IMR-90 (cell line): ENCODE measurements at regions not wholly inside any gene's neighbourhood (a gene's known extent, or its start where the extent isn't known, plus 50 kb on each side); places are given as distances from the start of the nearest gene placed in this dataset.

Source experiments
- ATAC-seq: fragments of 200-7000 bp; cut with Tn5 transposase; 2 replicates; pipeline ENCODE4 v1.9.1; 2020; ENCODE audit warnings: low read depth, mild to moderate bottlenecking, moderate library complexity
- BruUV-seq: library from RNA; stranded (reverse); fragments of 400-500 nt; replicated peaks from 2 replicates; lab custom pipeline; 2021; lab: Mats Ljungman, UMichigan
- CTCF ChIA-PET: fragments of 300-600 bp; formaldehyde crosslinking; extraction: SDS; loops from one replicate; lab custom pipeline; 2021; ENCODE audit warnings: antibody characterized with exemption; lab: Yijun Ruan, JAX
- POLR2A ChIA-PET: fragments of 300-600 bp; sonication (Branson Sonifier 250); formaldehyde crosslinking; loops from one replicate; lab custom pipeline; 2022; ENCODE audit warnings: antibody characterized with exemption; ENCODE audit not compliant: unreplicated experiment; lab: Charles Lee
- DNase-seq: peaks from one replicate; pipeline ENCODE4 v3.0.0; 2013
- H2AFZ ChIP-seq: replicated peaks from 2 replicates; pipeline ENCODE3; 2013; ENCODE audit warnings: low read length, mild to moderate bottlenecking; ENCODE audit not compliant: poor library complexity
- H2AK5ac ChIP-seq: 2 replicates; pipeline ENCODE4 v1.6.1; 2013; ENCODE audit warnings: low read depth, low read length, inconsistent platforms
- H2AK9ac ChIP-seq: replicated peaks from 2 replicates; pipeline ENCODE3; 2013; ENCODE audit warnings: mild to moderate bottlenecking, low read depth, low read length, moderate library complexity; ENCODE audit not compliant: poor library complexity
- H2BK120ac ChIP-seq: 2 replicates; pipeline ENCODE4 v1.6.1; 2013; ENCODE audit warnings: low read depth, low read length, inconsistent platforms
- H2BK15ac ChIP-seq: 3 replicates; pipeline ENCODE4 v1.6.1; 2013; ENCODE audit warnings: low read depth, low read length, inconsistent platforms
- H2BK20ac ChIP-seq: 2 replicates; pipeline ENCODE4 v1.6.1; 2013; ENCODE audit warnings: low read depth, mild to moderate bottlenecking, inconsistent platforms, low read length, moderate library complexity
- H2BK5ac ChIP-seq: 2 replicates; pipeline ENCODE4 v1.6.1; 2013; ENCODE audit warnings: mild to moderate bottlenecking, low read depth, low read length, inconsistent platforms; ENCODE audit not compliant: poor library complexity, severe bottlenecking
- H3K14ac ChIP-seq: replicated peaks from 2 replicates; pipeline ENCODE4 v1.6.1; 2013; ENCODE audit warnings: low read depth, low read length, inconsistent platforms
- H3K18ac ChIP-seq: 2 replicates; pipeline ENCODE4 v1.6.1; 2013; ENCODE audit warnings: low read depth, low read length, control low read depth
- H3K23ac ChIP-seq: 2 replicates; pipeline ENCODE4 v1.6.1; 2013; ENCODE audit warnings: low read depth, low read length, inconsistent platforms
- H3K27ac ChIP-seq: 2 replicates; pipeline ENCODE4 v1.5.1; 2013; ENCODE audit warnings: mild to moderate bottlenecking, control low read depth, low read length; ENCODE audit not compliant: insufficient read depth
- H3K27me3 ChIP-seq: 2 replicates; pipeline ENCODE4 v1.6.1; 2013; ENCODE audit warnings: low read length; ENCODE audit not compliant: control insufficient read depth, insufficient read depth
- H3K36me3 ChIP-seq: 2 replicates; pipeline ENCODE4 v1.6.1; 2013; ENCODE audit warnings: low read length, mixed read lengths; ENCODE audit not compliant: control insufficient read depth, insufficient read depth
- H3K4ac ChIP-seq: 2 replicates; pipeline ENCODE4 v1.6.1; 2013; ENCODE audit warnings: low read depth, low read length, inconsistent platforms
- H3K4me1 ChIP-seq: 2 replicates; pipeline ENCODE4 v1.6.1; 2013; ENCODE audit warnings: low read length, mixed read lengths; ENCODE audit not compliant: control insufficient read depth, insufficient read depth
- H3K4me2 ChIP-seq: 2 replicates; pipeline ENCODE4 v1.6.1; 2013; ENCODE audit warnings: low read depth, mild to moderate bottlenecking, control low read depth, low read length, moderate library complexity
- H3K4me3 ChIP-seq: 2 replicates; pipeline ENCODE4 v1.5.1; 2013; ENCODE audit warnings: low read depth, mild to moderate bottlenecking, control low read depth, low read length, moderate library complexity; ENCODE audit not compliant: insufficient read depth
- H3K56ac ChIP-seq: 2 replicates; pipeline ENCODE4 v1.6.1; 2013; ENCODE audit warnings: low read length, inconsistent platforms; ENCODE audit not compliant: insufficient read depth; ENCODE audit errors: extremely low read depth
- H3K79me1 ChIP-seq, 2 experiments: 2 replicates each; pipeline ENCODE4 v1.6.1; 2013; ENCODE audit warnings: low read length in 2 of 2, inconsistent platforms in 1 of 2, low read depth in 1 of 2
- H3K9ac ChIP-seq: 2 replicates; pipeline ENCODE4 v1.6.1; 2013; ENCODE audit warnings: low read depth, low read length, control low read depth
- H3K9me1 ChIP-seq: 2 replicates; pipeline ENCODE4 v1.6.1; 2013; ENCODE audit warnings: low read length, inconsistent platforms; ENCODE audit not compliant: insufficient read depth
- H3K9me3 ChIP-seq: 2 replicates; pipeline ENCODE4 v1.6.1; 2013; ENCODE audit warnings: low read length; ENCODE audit not compliant: control insufficient read depth, insufficient read depth
- H4K20me1 ChIP-seq: 2 replicates; pipeline ENCODE4 v1.6.1; 2013; ENCODE audit warnings: low read length, inconsistent platforms; ENCODE audit not compliant: insufficient read depth
- H4K5ac ChIP-seq: 2 replicates; pipeline ENCODE4 v1.6.1; 2013; ENCODE audit warnings: mild to moderate bottlenecking, low read depth, low read length, control low read depth
- H4K8ac ChIP-seq, 2 experiments: 2 replicates each; pipeline ENCODE4 v1.6.1; 2013; ENCODE audit warnings: low read depth in 2 of 2, low read length in 2 of 2, control low read depth in 1 of 2, inconsistent platforms in 1 of 2
- H4K91ac ChIP-seq: 2 replicates; pipeline ENCODE4 v1.6.1; 2013; ENCODE audit warnings: low read depth, low read length, inconsistent platforms; ENCODE audit not compliant: insufficient read depth
- BHLHE40 ChIP-seq: fragments of 150-350 bp; IDR thresholded peaks from 2 replicates; pipeline ENCODE4 v1.6.1; 2016; ENCODE audit warnings: mild to moderate bottlenecking, low read depth, low read length
- CEBPB ChIP-seq: IDR thresholded peaks from 2 replicates; pipeline ENCODE4 v1.6.1; 2012; ENCODE audit warnings: low read depth, low read length, improper control_type of control experiment
- CHD1 ChIP-seq: IDR thresholded peaks from 2 replicates; pipeline ENCODE4 v1.6.1; 2012; ENCODE audit warnings: low read depth, low read length, improper control_type of control experiment
- FOS ChIP-seq: fragments of 150-350 bp; IDR thresholded peaks from 2 replicates; pipeline ENCODE4 v1.6.1; 2016; ENCODE audit warnings: low read depth, low read length
- MAFK ChIP-seq: IDR thresholded peaks from 2 replicates; pipeline ENCODE4 v1.6.1; 2012; ENCODE audit warnings: low read depth, low read length, improper control_type of control experiment
- MAZ ChIP-seq: IDR thresholded peaks from 2 replicates; pipeline ENCODE4 v1.6.1; 2012; ENCODE audit warnings: low read depth, mild to moderate bottlenecking, low read length, improper control_type of control experiment, moderate library complexity, borderline replicate concordance
- MXI1 ChIP-seq: IDR thresholded peaks from 2 replicates; pipeline ENCODE4 v1.6.1; 2012; ENCODE audit warnings: low read depth, mild to moderate bottlenecking, low read length, moderate library complexity, borderline replicate concordance
- NFE2L2 ChIP-seq: fragments of 150-350 bp; IDR thresholded peaks from 2 replicates; pipeline ENCODE4 v1.6.1; 2016; ENCODE audit warnings: low read depth, mild to moderate bottlenecking, low read length
- POLR2A ChIP-seq: IDR thresholded peaks from 2 replicates; pipeline ENCODE4 v1.6.1; 2012; ENCODE audit warnings: mild to moderate bottlenecking, low read depth, low read length
- RAD21 ChIP-seq: IDR thresholded peaks from 2 replicates; pipeline ENCODE4 v1.6.1; 2012; ENCODE audit warnings: low read length, improper control_type of control experiment
- RCOR1 ChIP-seq: IDR thresholded peaks from 2 replicates; pipeline ENCODE4 v1.6.1; 2012; ENCODE audit warnings: mild to moderate bottlenecking, low read length, improper control_type of control experiment; ENCODE audit not compliant: insufficient replicate concordance
- RFX5 ChIP-seq: IDR thresholded peaks from 2 replicates; pipeline ENCODE4 v1.8.0; 2012; ENCODE audit warnings: low read depth, mild to moderate bottlenecking, low read length, moderate library complexity
- SMC3 ChIP-seq: fragments of 150-350 bp; IDR thresholded peaks from 2 replicates; pipeline ENCODE4 v1.6.1; 2016; ENCODE audit warnings: low read depth, mild to moderate bottlenecking, antibody characterized with exemption, low read length, moderate library complexity
- WGBS, 2 experiments: methylation state at CpG; one replicate each; pipeline versions ENCODE4 v1.1.5 to v1.1.7; 2013; ENCODE audit warnings: missing lambda C conversion rate in 2 of 2; ENCODE audit not compliant: insufficient read length in 1 of 2; ENCODE audit errors: extremely low coverage in 2 of 2; 5-methylcytosine and 5-hydroxymethylcytosine counted together
- dilution Hi-C: fragments of 300-500 bp; cut with HindIII; formaldehyde crosslinking; loops from one replicate; pipeline ENCODE4 v1.14.3; 2018; ENCODE audit warnings: low sequenced_read_pairs; ENCODE audit not compliant: unreplicated experiment
- in situ Hi-C: fragments of 300-500 bp; cut with MboI; formaldehyde crosslinking; loops from 3 replicates; pipeline ENCODE4 v1.14.3; 2019; ENCODE audit warnings: low sequenced_read_pairs, inconsistent platforms, mixed read lengths
- intact Hi-C: fragments of 100-400 bp; cut with micrococcal nuclease; formaldehyde crosslinking; loops from 2 replicates; pipeline ENCODE4 v1.10.0; 2022
- TF ChIP-seq, protein P1 (sequence below): fragments of 150-350 bp; IDR thresholded peaks from 2 replicates; pipeline ENCODE4 v1.6.1; 2016; ENCODE audit warnings: low read depth, mild to moderate bottlenecking, low read length, moderate library complexity, borderline replicate concordance
- TF ChIP-seq, protein P2 (sequence below): fragments of 150-350 bp; IDR thresholded peaks from 2 replicates; pipeline ENCODE4 v1.6.1; 2017; ENCODE audit warnings: mild to moderate bottlenecking, antibody characterized with exemption, low read length, low read depth
- TF ChIP-seq, protein P3 (sequence below): conservative IDR thresholded peaks from 2 replicates; pipeline ENCODE4 v1.5.1; 2012; ENCODE audit warnings: mild to moderate bottlenecking, low read depth, low read length, improper control_type of control experiment

DNA sequence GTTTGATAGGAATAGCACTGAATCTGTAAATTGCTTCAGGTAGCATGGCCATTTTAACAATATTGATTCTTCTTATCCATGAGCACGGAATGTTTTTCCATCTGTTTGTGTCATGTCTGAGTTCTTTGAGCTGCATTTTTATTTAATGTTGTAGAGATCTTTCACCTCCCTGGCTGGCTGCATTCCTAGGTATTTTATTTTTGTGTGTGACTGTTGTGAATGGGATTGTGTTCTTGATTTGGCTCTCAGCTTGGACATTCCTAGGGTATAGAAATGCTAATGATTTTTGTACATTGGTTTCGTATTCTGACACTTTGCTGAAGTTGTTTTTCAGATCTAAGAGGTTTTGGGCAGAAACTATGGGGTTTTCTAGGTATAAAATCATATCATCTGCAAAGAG is 152.9 kb upstream of the CHD1 start:
- no peak overlapping the region for H3K56ac ChIP-seq
- 0 out of 2 replicates have a peak, but pooled peaks cover 2% of the 10 kb centered on the region for H3K27me3 ChIP-seq
- H4K91ac ChIP-seq: no peak overlapping the region
- H2AK9ac ChIP-seq: no peak overlapping the region
- no peak overlapping the region for H3K27ac ChIP-seq
- no peak overlapping the region for H2AFZ ChIP-seq
- no peak overlapping the region for H3K14ac ChIP-seq
- TF ChIP-seq RCOR1: no peak
- no peak for TF ChIP-seq CHD1
- TF ChIP-seq, protein P1, sequence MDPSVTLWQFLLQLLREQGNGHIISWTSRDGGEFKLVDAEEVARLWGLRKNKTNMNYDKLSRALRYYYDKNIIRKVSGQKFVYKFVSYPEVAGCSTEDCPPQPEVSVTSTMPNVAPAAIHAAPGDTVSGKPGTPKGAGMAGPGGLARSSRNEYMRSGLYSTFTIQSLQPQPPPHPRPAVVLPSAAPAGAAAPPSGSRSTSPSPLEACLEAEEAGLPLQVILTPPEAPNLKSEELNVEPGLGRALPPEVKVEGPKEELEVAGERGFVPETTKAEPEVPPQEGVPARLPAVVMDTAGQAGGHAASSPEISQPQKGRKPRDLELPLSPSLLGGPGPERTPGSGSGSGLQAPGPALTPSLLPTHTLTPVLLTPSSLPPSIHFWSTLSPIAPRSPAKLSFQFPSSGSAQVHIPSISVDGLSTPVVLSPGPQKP: no peak
- TF ChIP-seq CEBPB: no peak
- no peak for TF ChIP-seq RFX5
- no peak for TF ChIP-seq POLR2A
- no peak for TF ChIP-seq FOS
- no peak for TF ChIP-seq BHLHE40
- TF ChIP-seq SMC3: no peak
- no peak for TF ChIP-seq RAD21
- TF ChIP-seq, protein P2, sequence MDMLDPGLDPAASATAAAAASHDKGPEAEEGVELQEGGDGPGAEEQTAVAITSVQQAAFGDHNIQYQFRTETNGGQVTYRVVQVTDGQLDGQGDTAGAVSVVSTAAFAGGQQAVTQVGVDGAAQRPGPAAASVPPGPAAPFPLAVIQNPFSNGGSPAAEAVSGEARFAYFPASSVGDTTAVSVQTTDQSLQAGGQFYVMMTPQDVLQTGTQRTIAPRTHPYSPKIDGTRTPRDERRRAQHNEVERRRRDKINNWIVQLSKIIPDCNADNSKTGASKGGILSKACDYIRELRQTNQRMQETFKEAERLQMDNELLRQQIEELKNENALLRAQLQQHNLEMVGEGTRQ: no peak
- TF ChIP-seq, protein P3, sequence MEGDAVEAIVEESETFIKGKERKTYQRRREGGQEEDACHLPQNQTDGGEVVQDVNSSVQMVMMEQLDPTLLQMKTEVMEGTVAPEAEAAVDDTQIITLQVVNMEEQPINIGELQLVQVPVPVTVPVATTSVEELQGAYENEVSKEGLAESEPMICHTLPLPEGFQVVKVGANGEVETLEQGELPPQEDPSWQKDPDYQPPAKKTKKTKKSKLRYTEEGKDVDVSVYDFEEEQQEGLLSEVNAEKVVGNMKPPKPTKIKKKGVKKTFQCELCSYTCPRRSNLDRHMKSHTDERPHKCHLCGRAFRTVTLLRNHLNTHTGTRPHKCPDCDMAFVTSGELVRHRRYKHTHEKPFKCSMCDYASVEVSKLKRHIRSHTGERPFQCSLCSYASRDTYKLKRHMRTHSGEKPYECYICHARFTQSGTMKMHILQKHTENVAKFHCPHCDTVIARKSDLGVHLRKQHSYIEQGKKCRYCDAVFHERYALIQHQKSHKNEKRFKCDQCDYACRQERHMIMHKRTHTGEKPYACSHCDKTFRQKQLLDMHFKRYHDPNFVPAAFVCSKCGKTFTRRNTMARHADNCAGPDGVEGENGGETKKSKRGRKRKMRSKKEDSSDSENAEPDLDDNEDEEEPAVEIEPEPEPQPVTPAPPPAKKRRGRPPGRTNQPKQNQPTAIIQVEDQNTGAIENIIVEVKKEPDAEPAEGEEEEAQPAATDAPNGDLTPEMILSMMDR: no peak
- TF ChIP-seq MAZ: no peak
- no peak for TF ChIP-seq MAFK
- TF ChIP-seq MXI1: no peak
- TF ChIP-seq NFE2L2: no peak
- intact Hi-C loops: no loop called here
- no peak overlapping the region for H3K23ac ChIP-seq
- ChIA-PET POLR2A (no interaction called here), CTCF (no interaction called here)
- H3K9me1 ChIP-seq: no peaks in the 10 kb centered on the region
- no peak overlapping the region for H3K4ac ChIP-seq
- H3K4me2 ChIP-seq: no peak overlapping the region
- no CpG with 5 or more reads among the region's 2 CpGs for WGBS, 2 experiments
- no peak overlapping the region for H2BK15ac ChIP-seq
- no peak overlapping the region for H3K9ac ChIP-seq
- no peaks in the 10 kb centered on the region for H3K9me3 ChIP-seq
- H3K79me1 ChIP-seq: no peaks in the 10 kb centered on the region
- no TSS peak for BruUV-seq
- H4K5ac ChIP-seq: no peak overlapping the region
- DNase-seq (no peak), ATAC-seq (no peak)
- in situ Hi-C loops: no loop called here
- H3K36me3 ChIP-seq: no peaks in the 10 kb centered on the region
- dilution Hi-C loops: no loop called here
- H3K4me3 ChIP-seq: no peak overlapping the region
- H4K8ac ChIP-seq: no peak overlapping the region
- H2BK5ac ChIP-seq: no peak overlapping the region
- no peaks in the 10 kb centered on the region for H3K4me1 ChIP-seq
- no peak overlapping the region for H2AK5ac ChIP-seq
- H4K20me1 ChIP-seq: no peaks in the 10 kb centered on the region
- no peak overlapping the region for H3K18ac ChIP-seq
- no peak overlapping the region for H2BK120ac ChIP-seq
- no peak overlapping the region for H2BK20ac ChIP-seq
